HG03060 (cell line): ENCODE measurements at regions not wholly inside any gene's neighbourhood (a gene's known extent, or its start where the extent isn't known, plus 50 kb on each side); places are given as distances from the start of the nearest gene placed in this dataset.
A peak's percentile ranks its signal among the peaks of the same experiment; 100 is the strongest.
"Not testable (repeated sequence)": the region's sequence is repeated elsewhere in the genome, so short reads cannot be mapped to it uniquely, and the experiment has no call there.

Source experiments
- ATAC-seq: cut with Tn5 transposase; IDR thresholded peaks from one replicate; pipeline ENCODE4 v1.9.1; 2021; ENCODE audit warnings: low read depth, moderate number of reproducible peaks; ENCODE audit not compliant: unreplicated experiment

GRCh38 chr7:73176813-73177212 lies 91.0 kb upstream of the SPDYE9 start:
- not testable (repeated sequence) for ATAC-seq

DNA sequence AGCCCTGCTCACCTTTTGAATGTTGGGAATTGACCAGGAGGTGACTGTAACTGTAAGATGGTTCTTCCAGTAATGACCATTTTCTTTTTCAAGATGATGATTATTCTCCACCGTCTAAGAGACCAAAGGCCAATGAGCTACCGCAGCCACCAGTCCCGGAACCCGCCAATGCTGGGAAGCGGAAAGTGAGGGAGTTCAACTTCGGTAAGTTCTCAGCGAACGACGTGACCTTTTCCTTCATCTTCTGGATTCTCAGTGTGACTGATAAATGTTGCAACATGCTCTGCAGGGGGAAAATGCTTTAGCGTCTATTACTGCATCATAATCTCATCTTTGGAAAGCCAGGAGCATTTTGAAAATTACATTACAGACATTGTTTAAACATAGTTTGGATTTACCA lies 89.5 kb upstream of the SPDYE9 start:
- ATAC-seq = not testable (repeated sequence)

- not testable (repeated sequence) for ATAC-seq
These were observed 85.1 kb upstream of the SPDYE9 start for GRCh38 chr7:73170902-73171301.

DNA sequence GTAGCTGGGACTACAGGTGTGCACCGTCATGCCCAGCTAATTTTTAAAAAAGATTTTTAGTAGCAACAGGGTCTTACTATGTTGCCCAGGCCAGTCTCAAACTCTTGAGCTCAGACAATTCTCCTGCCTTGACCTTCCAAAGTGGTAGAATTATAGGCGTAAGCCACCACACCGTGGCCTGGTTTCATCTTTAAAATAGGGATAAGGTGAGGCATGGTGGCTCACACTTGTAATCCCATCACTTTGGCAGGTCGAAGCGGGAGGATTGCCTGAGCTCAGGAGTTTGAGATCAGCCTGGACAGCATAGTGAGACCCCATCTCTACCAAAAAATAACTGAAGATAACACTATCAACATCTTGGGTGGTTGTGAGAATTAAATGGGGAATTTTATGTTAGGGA lies 84.6 kb upstream of the SPDYE9 start:
- not testable (repeated sequence) for ATAC-seq

- ATAC-seq = not testable (repeated sequence)
These were observed 80.3 kb upstream of the SPDYE9 start for GRCh38 chr7:73166152-73166551.

- not testable (repeated sequence) for ATAC-seq
These were observed 76.8 kb upstream of the SPDYE9 start for GRCh38 chr7:73162680-73163079.

GRCh38 chr7:73161727-73162126 lies 75.9 kb upstream of the SPDYE9 start:
- not testable (repeated sequence) for ATAC-seq

- ATAC-seq = not testable (repeated sequence)
These were observed 71.4 kb upstream of the SPDYE9 start for GRCh38 chr7:73157169-73157661.

- ATAC-seq = not testable (repeated sequence)
These were observed 70.8 kb upstream of the SPDYE9 start for GRCh38 chr7:73156510-73157168.

GRCh38 chr7:73154586-73155038 lies 68.8 kb upstream of the SPDYE9 start:
- peak; percentile 82 for ATAC-seq

- ATAC-seq = not testable (repeated sequence)
These were observed 68.2 kb upstream of the SPDYE9 start for GRCh38 chr7:73153921-73154585.

GRCh38 chr7:73148570-73148969 lies 62.7 kb upstream of the SPDYE9 start:
- not testable (repeated sequence) for ATAC-seq

DNA sequence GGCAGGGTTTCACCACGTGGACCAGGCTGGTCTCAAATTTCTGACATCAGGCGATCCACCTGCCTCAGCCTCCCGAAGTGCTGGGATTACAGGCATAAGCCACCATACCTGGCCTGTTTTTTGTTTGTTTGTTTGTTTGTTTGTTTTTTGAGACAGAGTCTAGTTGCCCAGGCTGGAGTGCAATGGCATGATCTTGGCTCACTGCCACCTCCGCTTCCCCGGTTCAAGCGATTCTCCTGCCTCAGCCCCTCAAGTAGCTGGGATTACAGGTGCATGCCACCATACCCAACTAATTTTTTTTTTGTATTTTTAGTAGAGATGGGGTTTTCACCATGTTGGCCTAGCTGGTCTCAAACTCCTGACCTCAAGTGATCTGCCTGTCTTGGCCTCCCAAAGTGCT lies 61.8 kb upstream of the SPDYE9 start:
- not testable (repeated sequence) for ATAC-seq

GRCh38 chr7:73143993-73144392 lies 58.2 kb upstream of the SPDYE9 start:
- ATAC-seq = not testable (repeated sequence)

DNA sequence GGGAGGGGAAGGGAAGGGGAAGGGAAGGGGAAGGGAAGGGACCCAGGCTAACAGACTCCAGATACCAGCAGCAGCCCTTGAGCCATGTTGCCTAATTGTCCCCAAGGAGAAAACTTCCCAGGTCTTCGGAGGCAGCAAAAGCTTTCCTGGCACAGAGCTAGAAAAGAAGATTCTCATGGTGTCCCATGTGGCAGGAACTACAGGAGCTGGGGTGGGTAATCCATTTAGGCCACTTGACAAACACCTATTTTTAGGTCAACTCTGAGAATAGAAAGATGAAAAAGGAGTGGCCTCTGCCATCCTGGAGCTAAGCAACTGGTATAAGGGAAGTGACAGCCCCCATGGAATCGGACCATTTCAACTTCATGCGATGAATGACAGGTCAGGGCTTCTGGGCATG lies 52.1 kb upstream of the SPDYE9 start:
- not testable (repeated sequence) for ATAC-seq
